Stimulated activated naive CD8-positive, alpha-beta T cell treated with anti-CD3 and anti-CD28 coated beads, Interleukin-15, Interleukin-2, amounts not matched to agents 100 U/mL and 50 U/mL, for 24 hours (primary cell): ENCODE measurements at regions not wholly inside any gene's neighbourhood (a gene's known extent, or its start where the extent isn't known, plus 50 kb on each side); places are given as distances from the start of the nearest gene placed in this dataset.

Source experiments
- ATAC-seq: fragments of 150-1000 bp; cut with Tn5 transposase; one replicate; pipeline ENCODE4 v1.10.0; 2021
- DNase-seq: peaks from one replicate; pipeline ENCODE4 v3.0.0; 2021

GRCh38 chr9:12933957-12934356 is 159.1 kb downstream of the LURAP1L start:
- ATAC-seq (no peak), DNase-seq (no peak)

DNA sequence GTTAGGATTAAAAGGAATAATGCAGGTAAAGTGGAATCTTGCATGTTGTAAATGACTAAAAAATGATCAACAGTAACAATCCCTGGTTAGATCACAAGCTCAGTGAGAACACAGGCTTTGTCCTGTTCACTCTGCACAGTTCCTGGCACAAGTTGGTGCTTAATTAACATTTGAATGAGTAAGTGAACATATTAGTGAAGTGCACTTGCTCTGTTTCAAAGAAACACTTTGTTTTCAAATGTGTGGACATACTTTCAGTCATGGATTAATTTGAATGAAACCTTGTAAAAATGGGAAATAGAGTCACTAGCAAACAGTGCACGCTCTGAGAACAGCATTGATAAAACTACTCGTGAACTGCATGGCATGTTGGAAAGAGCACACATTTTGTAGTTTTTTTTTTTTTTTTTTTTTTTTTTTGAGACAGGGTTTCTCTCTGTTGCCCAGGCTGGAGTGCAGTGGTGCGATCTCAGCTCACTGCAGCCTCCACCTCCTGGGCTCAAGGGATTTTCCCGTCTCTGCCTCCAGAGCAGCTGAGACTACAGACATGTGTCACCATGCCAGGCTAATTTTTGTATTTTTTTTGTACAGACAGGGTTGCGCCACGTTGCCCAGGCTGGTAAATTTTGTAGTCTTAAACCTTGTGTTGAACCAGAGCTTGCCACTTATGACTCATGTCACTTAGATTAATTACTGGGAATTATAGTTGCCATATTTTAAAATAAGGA is 159.9 kb downstream of the LURAP1L start:
- no peak for DNase-seq
- no peak for ATAC-seq

DNA sequence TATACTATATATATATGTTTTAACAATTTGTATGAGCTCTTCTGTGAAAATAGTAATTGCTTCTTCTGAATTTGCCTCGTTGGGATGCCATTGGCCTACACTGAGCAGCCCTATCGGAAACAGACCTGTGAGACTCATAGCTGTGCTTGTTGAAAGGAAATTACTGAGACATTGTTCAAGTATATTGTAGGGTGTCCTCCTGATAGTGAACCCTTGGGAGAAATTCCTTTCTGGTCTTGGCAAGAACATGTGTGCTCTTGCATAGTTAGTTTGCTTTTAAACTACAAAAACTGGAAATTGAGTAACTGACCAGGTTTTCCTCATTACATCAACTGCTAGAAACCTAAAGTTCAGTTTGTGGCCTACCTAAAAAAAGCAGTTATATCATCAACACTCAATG is 160.9 kb downstream of the LURAP1L start:
- DNase-seq (no peak), ATAC-seq (no peak)

DNA sequence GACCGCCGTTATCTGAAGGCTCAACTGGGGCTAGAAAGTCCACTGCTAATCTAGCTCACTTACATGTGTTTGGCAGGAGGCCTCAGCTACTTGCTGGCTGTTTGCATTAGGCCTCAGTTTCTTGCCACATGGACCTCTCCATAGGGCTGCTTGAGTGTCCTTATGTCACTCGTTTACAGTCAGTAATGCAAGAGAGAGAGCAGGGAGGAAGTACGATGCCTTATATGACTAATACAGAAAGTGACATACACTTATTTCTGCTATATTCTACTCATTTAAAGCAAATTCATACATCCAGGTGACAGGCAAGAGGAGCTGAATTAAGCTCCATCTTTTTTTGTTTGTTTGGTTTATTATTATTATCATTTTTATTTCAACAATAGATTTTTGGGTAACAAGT is 179.6 kb downstream of the LURAP1L start:
- ATAC-seq: no peak
- no peak for DNase-seq

DNA sequence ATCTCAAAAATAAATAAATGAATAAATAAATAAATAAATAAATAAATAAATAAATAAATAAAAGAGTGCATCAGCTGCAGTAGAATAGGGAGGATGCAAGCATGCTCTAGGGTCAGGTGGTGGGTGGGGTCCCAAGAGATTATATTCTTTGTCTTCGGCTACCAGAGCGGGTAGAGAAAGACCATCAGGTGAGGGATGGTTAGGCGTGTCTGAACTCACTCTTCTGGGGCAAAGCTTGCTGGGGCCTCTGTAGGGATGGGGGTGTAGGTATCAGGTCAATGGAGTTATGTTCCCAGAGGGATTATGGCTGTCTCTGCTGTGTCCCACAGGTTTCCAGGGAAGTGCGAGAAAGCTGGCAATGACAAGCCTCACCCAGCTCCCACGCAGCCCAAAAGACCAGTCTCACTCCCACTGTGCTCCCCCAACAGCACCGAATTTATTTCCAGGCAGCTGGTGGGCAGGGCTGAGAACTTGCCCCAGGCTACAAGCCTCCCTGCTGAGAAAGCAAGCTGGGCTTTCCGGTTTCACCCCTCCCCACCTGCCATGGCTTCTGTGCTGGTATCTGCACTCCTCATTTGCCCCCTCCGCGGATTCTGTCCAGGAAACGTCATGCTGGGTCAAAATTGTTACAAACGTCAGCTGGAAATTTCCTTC is 180.8 kb downstream of the LURAP1L start:
- ATAC-seq: no peak
- DNase-seq: no peak

- DNase-seq: no peak
- no peak for ATAC-seq
These were observed 181.4 kb downstream of the LURAP1L start for GRCh38 chr9:12956261-12956660.

DNA sequence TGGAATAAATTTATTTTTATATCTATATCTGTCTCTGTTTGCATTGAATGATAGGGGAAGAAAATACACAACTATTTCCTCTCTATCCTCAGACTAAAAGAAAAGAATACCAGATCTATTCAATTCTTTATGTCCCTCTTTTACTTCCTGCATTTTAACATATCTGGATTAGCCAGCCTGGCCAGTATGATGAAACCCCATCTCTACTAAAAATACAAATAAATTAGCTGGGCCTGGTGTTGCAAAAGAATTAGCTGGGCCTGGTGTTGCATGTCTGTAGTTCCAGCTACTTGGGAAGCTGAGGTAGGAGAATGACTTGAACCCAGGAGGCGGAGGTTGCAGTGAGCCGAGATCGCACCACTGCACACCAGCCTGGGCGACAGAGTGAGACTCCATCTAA is 182.0 kb downstream of the LURAP1L start:
- no peak for ATAC-seq
- no peak for DNase-seq

GRCh38 chr9:12958279-12958678 is 183.5 kb downstream of the LURAP1L start:
- ATAC-seq (no peak), DNase-seq (no peak)

DNA sequence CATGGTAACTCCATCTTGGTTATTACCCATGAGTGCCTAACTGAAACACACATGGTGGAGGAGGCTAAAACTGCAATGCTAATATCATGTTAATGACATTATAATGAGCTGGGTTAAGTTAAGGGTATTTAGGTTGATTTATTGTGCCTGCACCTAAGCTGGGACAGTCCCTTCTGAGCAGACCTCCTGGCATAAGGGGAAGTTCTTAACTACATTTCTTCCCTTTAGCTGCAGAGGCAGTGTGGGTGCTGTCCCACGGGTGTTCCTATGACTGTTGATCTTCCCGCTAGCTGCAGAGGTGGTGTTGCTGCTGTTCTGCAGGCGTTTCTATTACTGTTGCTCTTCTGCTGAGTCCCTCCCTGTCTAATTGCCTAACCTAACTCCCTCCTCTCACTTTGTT is 183.9 kb downstream of the LURAP1L start:
- ATAC-seq: no peak

GRCh38 chr9:12961276-12961809 is 186.5 kb downstream of the LURAP1L start:
- DNase-seq (no peak), ATAC-seq (no peak)

More for the DNA sequence above, 183.9 kb downstream of the LURAP1L start:
- no peak for DNase-seq

DNA sequence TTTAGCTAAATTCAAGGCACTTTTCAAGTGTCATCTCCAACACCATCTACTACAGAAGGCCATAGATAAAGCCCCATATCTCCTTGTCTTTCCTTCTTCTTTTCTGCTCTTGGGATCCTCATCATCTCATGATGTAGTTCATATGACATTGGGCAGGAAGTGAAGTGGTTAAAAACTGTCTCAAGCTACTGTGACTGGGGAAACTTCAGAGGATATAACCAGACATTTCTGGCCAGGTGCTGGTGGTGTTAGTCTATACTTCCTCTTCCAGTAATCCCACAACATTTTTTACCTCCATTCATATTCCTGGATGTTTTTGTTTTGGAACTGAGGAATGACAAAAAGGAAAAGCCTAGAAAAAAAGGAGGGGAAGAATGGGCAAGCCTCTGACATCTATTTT is 188.7 kb downstream of the LURAP1L start:
- ATAC-seq (no peak), DNase-seq (no peak)

- ATAC-seq: no peak
- no peak for DNase-seq
These were observed 189.5 kb downstream of the LURAP1L start for GRCh38 chr9:12964271-12964670.

DNA sequence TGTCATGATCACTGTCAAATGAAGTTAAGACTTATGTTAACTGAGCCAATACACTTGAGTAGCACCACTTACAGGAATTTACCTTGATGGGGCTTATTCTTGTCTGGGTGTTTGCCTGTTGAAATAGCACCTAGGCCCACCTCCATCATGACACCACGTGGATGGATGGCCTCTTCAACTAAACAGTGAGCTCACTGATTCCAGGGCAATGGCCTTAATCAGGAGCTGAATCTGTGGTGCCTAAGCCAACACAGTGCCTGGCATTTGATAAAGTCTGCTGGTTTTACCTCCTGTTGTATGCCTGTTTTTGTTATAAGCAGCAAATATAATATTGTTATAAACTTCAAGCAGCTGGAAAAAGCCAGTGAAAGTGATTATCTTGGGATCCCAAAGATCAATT is 190.5 kb downstream of the LURAP1L start:
- ATAC-seq (no peak), DNase-seq (no peak)

DNA sequence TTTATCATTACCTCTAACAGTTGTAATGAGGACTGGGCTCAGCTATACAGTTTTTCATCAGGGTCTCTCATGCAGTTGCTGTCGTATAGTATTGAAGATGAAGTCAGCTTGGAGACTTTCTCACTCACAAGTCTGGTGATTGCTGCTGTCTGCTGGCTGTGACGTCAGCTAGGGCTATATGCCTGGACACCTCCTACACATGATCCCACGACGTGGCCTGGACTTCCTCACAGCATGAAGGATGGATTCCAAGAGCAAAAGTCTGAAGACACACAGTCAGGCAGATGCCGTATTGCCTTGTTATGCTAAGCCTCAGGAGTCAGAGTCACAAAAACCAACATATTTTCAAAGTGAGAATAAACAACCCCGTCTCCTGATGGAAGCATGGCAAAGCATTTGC is 193.3 kb downstream of the LURAP1L start:
- no peak for ATAC-seq

GRCh38 chr9:12972608-12973589 is 198.1 kb downstream of the LURAP1L start:
- ATAC-seq: no peak
- DNase-seq: no peak

More for the DNA sequence above, 193.3 kb downstream of the LURAP1L start:
- no peak for DNase-seq

GRCh38 chr9:12973710-12974109 is 198.9 kb downstream of the LURAP1L start:
- DNase-seq (no peak), ATAC-seq (no peak)

DNA sequence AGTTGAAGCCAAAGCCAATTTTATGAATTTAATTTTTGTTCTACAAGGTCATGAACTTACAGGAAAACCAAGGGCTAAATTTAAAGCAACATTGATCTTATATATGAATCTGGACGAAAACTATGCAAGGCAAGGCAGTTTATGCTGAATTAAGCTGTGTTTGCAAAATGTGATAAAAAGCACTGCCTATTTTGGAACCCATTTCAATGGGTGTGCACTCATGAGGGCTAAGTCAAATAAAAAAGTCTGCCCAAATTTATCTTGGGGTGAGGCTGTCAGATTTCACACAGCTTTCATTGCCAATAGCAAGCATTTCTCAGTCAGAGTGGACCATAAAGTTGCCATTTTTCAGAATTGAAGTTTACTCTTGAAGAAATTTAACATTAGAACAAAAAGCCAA is 199.9 kb downstream of the LURAP1L start:
- ATAC-seq (no peak), DNase-seq (no peak)

GRCh38 chr9:12975496-12975895 is 200.7 kb downstream of the LURAP1L start:
- no peak for DNase-seq
- ATAC-seq: no peak

GRCh38 chr9:12980085-12980851 is 205.4 kb downstream of the LURAP1L start:
- DNase-seq (no peak), ATAC-seq (no peak)

DNA sequence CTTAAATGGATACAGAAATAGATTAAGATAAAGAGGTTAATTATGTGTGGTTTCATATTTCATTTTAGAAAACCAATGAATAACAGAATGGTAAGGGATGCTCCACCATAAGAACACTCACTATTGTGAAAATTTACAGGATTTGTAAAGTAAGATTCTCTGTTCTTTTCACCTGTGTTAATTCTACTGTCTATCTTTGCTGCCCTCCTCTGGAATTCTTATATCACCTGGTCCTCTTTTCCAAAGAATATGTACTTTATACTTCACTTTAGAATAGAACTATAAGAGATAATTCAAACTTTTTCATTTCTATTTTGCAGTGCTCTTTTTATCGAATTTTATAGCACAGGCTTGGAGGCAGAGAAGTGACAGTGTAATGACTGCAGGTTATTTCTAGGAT is 213.4 kb downstream of the LURAP1L start:
- DNase-seq: no peak

GRCh38 chr9:12989669-12990068 is 214.8 kb downstream of the LURAP1L start:
- ATAC-seq: no peak
- no peak for DNase-seq

More for the DNA sequence above, 213.4 kb downstream of the LURAP1L start:
- no peak for ATAC-seq

GRCh38 chr9:12993466-12993865 is 218.6 kb downstream of the LURAP1L start:
- DNase-seq (no peak), ATAC-seq (no peak)
